ACC112 (cell line): ENCODE measurements at regions not wholly inside any gene's neighbourhood (a gene's known extent, or its start where the extent isn't known, plus 50 kb on each side); places are given as distances from the start of the nearest gene placed in this dataset.

ENCODE experiments used
- H2AFZ ChIP-seq: fragments of 200-600 bp; sonication (generic); one replicate; pipeline ENCODE4 v1.6.0; 2017; ENCODE audit warnings: antibody characterized with exemption, low read length; ENCODE audit not compliant: unreplicated experiment
- H3K27ac ChIP-seq: fragments of 200-600 bp; sonication (generic); 2 replicates; pipeline ENCODE4 v1.5.1; 2014; ENCODE audit warnings: low read depth, mild to moderate bottlenecking, antibody characterized with exemption, low read length, moderate library complexity
- H3K27me3 ChIP-seq: fragments of 200-600 bp; sonication (generic); 2 replicates; pipeline ENCODE4 v1.6.1; 2014; ENCODE audit warnings: mild to moderate bottlenecking, antibody characterized with exemption, low read length, moderate library complexity, mixed read lengths; ENCODE audit not compliant: insufficient read depth
- H3K36me3 ChIP-seq: fragments of 200-600 bp; sonication (generic); 2 replicates; pipeline ENCODE4 v1.6.1; 2016; ENCODE audit warnings: mild to moderate bottlenecking, antibody characterized with exemption, low read length, moderate library complexity, mixed read lengths; ENCODE audit not compliant: insufficient read depth
- H3K4me1 ChIP-seq: fragments of 200-600 bp; sonication (generic); one replicate; pipeline ENCODE4 v1.6.1; 2016; ENCODE audit warnings: low read length, mixed read lengths; ENCODE audit not compliant: insufficient read depth, unreplicated experiment, control insufficient read depth
- H3K4me3 ChIP-seq: fragments of 200-600 bp; sonication (generic); 2 replicates; pipeline ENCODE4 v1.5.1; 2014; ENCODE audit warnings: mild to moderate bottlenecking, low read depth, low read length
- H3K79me2 ChIP-seq: fragments of 200-600 bp; sonication (generic); one replicate; pipeline ENCODE4 v1.6.0; 2016; ENCODE audit warnings: low read length; ENCODE audit not compliant: control insufficient read depth, unreplicated experiment, insufficient read depth

DNA sequence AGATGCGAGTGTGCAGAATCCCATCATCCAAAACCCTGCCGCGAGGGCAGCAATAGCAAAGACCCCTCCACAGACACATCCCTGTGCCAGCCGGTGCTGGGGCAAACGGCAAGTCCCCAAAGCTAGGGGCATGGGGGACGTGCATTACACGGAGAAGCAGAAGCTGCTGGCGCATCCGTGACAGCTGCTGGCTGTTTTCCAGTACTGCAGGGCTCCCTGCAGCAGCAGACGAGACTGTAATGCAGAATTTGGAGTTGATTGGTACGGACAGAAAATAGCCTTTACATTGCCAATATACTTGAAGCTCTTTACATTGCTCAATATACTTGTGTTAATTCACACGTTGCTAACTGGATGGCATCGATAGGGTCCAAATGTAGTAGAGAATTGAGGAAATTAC is 77.2 kb upstream of the TMTC4 start:
- H2AFZ ChIP-seq = no peak overlapping the region
- H3K79me2 ChIP-seq = no peaks in the 10 kb centered on the region
- H3K36me3 ChIP-seq = no peaks in the 10 kb centered on the region
- no peak overlapping the region for H3K4me3 ChIP-seq
- no peaks in the 10 kb centered on the region for H3K4me1 ChIP-seq
- peaks cover 31% of the 10 kb centered on the region for H3K27me3 ChIP-seq
- H3K27ac ChIP-seq = no peak overlapping the region

DNA sequence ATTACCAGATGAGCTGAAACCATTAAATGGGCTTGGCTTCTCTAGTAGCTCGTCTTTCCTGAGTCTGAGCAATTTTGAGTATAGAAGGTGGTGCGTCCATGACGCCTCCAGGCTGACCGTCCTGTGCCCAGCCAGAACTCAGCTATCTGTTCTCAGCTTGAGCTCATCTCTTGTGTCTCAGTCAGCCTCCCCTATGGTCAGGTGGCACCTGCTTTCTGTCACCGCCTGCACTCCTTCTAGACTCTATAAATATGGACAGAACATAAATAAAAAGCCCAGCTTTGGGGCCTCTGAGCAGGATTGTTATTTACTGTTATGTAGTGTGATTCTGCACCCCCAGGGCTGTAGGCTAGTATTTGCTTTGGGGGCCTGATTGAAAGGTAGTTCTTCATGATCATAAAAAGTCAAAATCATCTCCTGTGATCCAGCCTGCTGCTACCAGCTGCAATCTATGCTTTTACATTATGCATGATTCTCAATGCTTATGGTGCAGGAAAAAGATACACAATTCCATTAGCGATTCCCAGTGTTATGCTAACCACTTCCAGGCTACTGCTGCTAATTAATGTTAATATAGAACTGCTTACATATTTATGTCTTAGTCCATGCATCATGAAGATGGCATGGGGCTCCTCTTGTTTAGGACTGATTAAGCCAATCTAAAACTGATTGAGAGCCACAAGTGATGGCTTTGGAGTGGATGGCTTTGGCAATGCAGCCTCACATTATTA is 72.5 kb upstream of the TMTC4 start:
- Histone ChIP-seq H3K36me3 (no peaks in the 10 kb centered on the region), H3K27me3 (peaks cover 37% of the 10 kb centered on the region), H3K4me1 (no peaks in the 10 kb centered on the region), H2AFZ (no peak overlapping the region), H3K79me2 (no peaks in the 10 kb centered on the region), H3K4me3 (no peak overlapping the region), H3K27ac (no peak overlapping the region)

DNA sequence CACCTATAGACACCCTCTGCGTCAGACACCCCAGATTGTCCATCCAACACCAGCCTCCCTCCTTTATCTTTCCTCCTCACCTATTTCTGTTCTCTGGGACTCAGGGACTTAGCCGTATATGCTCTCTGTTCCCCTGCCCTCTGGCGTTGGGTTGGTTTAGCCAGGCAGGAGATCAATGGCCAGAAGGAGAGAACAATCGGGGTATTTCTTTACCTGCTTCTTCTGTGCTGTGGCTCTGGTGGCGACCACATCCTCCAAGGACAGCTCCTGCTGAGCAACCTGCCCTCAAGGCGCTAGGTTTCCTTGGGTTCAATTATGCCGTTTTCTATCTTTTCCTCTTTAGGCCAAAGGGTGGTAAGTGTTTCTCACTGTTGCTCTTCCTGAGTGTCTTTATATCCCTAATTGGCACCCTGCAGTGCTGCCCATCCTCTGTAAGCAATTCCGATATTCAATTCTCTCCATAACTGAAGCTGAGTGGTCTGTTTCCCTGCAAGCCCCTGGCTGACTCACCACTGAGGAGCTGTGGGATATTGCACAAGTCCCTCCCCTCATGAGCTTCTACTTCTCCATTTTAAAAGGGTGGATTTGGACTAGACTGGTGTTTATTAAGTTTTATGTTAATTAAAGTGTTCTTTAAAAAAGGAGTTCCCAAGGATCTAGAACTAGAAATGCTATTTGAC is 63.7 kb upstream of the TMTC4 start:
- H2AFZ ChIP-seq = no peak overlapping the region
- H3K79me2 ChIP-seq = no peaks in the 10 kb centered on the region
- H3K36me3 ChIP-seq = no peaks in the 10 kb centered on the region
- no peak overlapping the region for H3K4me3 ChIP-seq
- no peak overlapping the region for H3K27ac ChIP-seq
- H3K27me3 ChIP-seq = peaks cover 27% of the 10 kb centered on the region
- H3K4me1 ChIP-seq = no peaks in the 10 kb centered on the region

DNA sequence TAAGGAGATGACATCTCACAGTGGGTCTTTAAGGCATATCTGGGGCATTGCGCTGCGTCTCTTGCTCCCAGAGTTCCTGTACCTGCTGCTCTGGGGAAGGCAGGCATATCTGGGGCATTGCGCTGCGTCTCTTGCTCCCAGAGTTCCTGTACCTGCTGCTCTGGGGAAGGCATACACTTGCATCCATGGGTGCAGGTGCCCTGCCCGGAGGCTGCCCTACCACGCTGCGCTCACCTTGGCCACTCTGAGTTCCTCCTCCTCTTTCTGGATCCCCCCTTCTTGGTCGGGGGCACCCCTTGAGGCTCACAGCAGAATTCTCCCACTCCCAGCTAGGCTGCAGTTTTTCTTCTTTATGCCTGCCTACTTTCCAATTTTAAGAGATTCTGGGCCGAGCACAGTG is 60.9 kb upstream of the TMTC4 start:
- H2AFZ ChIP-seq = no peak overlapping the region
- no peak overlapping the region for H3K27ac ChIP-seq
- H3K4me3 ChIP-seq = no peak overlapping the region
- H3K4me1 ChIP-seq = no peaks in the 10 kb centered on the region
- no peaks in the 10 kb centered on the region for H3K36me3 ChIP-seq
- H3K27me3 ChIP-seq = peaks cover 15% of the 10 kb centered on the region; the same call in 1 of the 2 replicates
- H3K79me2 ChIP-seq = no peaks in the 10 kb centered on the region

DNA sequence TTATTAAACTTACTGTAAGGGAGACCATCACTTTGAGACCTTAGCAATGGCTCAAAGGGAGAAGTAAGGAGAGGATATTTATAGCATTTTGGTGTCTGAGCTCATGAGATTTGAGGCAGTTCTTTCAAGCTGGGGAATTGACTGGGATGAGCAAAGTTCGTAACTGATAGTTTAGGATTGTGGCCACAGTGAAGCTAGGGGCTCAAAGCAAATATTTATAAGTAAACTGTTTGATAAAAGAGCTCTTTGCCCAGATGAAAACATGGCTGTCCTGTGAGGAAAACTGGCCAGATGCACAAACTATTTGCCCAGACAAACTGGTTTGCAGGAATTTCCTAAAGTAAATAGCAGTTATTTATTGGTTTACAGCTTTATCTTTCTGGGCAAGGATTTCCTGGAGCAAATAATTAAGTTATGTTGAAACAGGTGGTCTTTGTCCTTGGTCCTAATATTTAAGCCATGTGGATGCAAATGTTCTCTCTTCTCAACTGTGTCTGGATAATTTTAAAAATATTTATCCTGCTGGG is 59.7 kb upstream of the TMTC4 start:
- Histone ChIP-seq H2AFZ (no peak overlapping the region), H3K4me1 (no peaks in the 10 kb centered on the region), H3K27ac (no peak overlapping the region), H3K27me3 (peaks cover 15% of the 10 kb centered on the region; the same call in 1 of the 2 replicates), H3K79me2 (no peaks in the 10 kb centered on the region), H3K36me3 (no peaks in the 10 kb centered on the region), H3K4me3 (no peak overlapping the region)

DNA sequence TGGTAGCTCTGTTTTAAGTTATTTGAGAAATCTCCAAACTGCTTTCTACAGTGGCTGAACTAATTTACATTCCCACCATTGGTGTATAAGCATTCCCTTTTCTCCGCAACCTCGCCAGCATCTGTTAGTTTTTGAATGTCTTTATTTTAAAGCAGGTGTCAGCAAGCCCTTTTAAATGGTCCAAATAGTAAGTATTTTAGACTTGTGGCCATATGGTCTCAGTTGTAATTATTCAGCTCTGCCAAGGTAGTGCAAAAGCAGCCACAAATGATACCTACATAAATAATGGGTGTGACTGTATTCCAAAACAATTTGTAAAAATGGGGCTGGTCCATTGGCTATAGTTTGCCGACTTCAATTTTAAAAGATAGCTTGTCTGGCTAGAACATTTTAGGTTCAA is 58.7 kb upstream of the TMTC4 start:
- H3K36me3 ChIP-seq = no peaks in the 10 kb centered on the region
- H2AFZ ChIP-seq = no peak overlapping the region
- H3K4me3 ChIP-seq = no peak overlapping the region
- no peaks in the 10 kb centered on the region for H3K79me2 ChIP-seq
- H3K27me3 ChIP-seq = peaks cover 16% of the 10 kb centered on the region
- no peaks in the 10 kb centered on the region for H3K4me1 ChIP-seq
- no peak overlapping the region for H3K27ac ChIP-seq

DNA sequence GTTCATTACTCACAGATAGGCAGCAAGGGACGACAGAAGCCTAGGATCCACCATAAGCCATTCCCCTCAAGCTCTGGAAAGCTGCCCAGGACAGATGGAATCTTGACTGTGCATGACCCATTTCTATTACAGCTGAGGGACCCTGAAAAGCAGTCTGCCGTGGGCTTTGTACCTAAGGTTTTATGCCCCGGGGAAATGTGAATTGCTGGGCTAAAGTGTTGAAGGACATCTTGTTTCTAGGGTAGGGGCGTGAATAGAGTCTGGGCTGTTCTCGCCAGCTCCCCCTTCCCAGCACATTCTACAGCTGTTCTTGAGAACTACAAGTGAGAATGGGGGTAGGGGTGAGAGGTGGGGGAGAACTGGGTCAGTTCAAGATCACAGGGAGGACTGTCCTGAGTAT is 53.6 kb upstream of the TMTC4 start:
- Histone ChIP-seq H3K4me3 (no peak overlapping the region), H3K79me2 (no peaks in the 10 kb centered on the region), H3K27me3 (peaks cover 19% of the 10 kb centered on the region), H3K27ac (no peak overlapping the region), H3K36me3 (no peaks in the 10 kb centered on the region), H3K4me1 (no peaks in the 10 kb centered on the region), H2AFZ (no peak overlapping the region)

DNA sequence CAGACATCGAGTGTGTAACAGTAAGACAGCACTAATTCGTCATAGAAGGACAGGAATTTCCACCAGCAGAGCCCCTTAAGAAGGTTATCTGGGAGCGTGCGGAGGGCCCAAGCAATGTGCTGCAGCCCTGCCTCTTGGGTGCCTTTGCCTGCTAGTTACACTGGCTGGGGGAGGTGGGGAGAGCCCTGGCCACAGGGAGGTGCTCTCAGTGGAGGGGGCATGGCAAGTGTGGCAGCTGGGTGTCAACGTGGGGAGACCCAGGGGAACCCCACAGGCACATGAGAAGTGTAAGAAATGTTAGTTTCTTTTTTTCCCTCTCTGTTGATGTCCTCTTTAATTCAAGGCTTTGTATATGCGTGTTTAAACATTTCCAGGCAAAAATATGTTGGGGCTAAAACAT is 50.9 kb upstream of the TMTC4 start:
- Histone ChIP-seq H3K79me2 (no peaks in the 10 kb centered on the region), H3K4me1 (no peaks in the 10 kb centered on the region), H3K27ac (no peak overlapping the region), H2AFZ (no peak overlapping the region), H3K4me3 (no peak overlapping the region), H3K36me3 (no peaks in the 10 kb centered on the region), H3K27me3 (peaks cover 23% of the 10 kb centered on the region)

DNA sequence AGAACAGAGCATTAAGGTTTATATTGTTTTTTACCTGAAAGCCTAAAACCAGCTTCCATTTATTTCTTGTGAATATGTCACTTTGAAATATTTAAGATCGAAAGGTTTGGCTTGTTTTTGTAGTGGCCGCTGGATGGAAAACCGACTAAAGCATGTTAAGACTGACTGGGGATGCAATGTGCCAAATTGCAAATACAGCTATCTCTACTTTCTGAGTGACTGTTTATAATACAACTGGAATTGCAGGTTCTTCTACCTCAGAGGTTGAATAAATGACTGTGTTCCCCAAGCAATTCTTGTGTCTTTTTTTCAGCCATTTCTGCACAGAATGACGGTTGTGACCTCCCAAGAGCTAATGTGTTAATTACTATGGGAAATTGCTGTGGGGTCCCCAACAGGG is 50.0 kb upstream of the TMTC4 start:
- H3K27me3 ChIP-seq = peaks cover 24% of the 10 kb centered on the region
- no peak overlapping the region for H3K27ac ChIP-seq
- no peak overlapping the region for H2AFZ ChIP-seq
- H3K36me3 ChIP-seq = no peaks in the 10 kb centered on the region
- no peaks in the 10 kb centered on the region for H3K4me1 ChIP-seq
- H3K79me2 ChIP-seq = no peaks in the 10 kb centered on the region
- no peak overlapping the region for H3K4me3 ChIP-seq
